Tibial nerve (tissue), 4 donors: ENCODE measurements at regions not wholly inside any gene's neighbourhood (a gene's known extent, or its start where the extent isn't known, plus 50 kb on each side); places are given as distances from the start of the nearest gene placed in this dataset.

Experiments
- CTCF ChIP-seq, 5 experiments: fragments of 200-600 bp in 3 of 5; fragments of 450-650 bp in 2 of 5; sonication (generic) in 3 of 5; IDR thresholded peaks; one replicate each; pipeline ENCODE4 v1.5.1; 2016 to 2019; ENCODE audit warnings: antibody characterized with exemption in 5 of 5, mild to moderate bottlenecking in 3 of 5, moderate library complexity in 2 of 5
- EP300 ChIP-seq, 2 donors: sonication (generic); formaldehyde crosslinking; IDR thresholded peaks; one replicate each; pipeline ENCODE4 v1.6.1; 2017; ENCODE audit warnings: antibody characterized with exemption in 2 of 2, mild to moderate bottlenecking in 1 of 2
- POLR2A ChIP-seq, 2 donors: fragments of 450-650 bp; IDR thresholded peaks; one replicate each; pipeline ENCODE4 v1.6.1; 2017; ENCODE audit warnings: antibody characterized with exemption in 2 of 2, mild to moderate bottlenecking in 2 of 2, moderate library complexity in 2 of 2

GRCh38 chr18:59848002-59848401 lies 51.8 kb upstream of the PMAIP1 start:
- no peak for TF ChIP-seq CTCF (IDR thresholded peaks at IDR 0.05)
- TF ChIP-seq EP300 (IDR thresholded peaks at IDR 0.05), result no peak
- TF ChIP-seq POLR2A (IDR thresholded peaks at IDR 0.05), result no peak
